LHCN-M2 (cell line): ENCODE measurements at regions not wholly inside any gene's neighbourhood (a gene's known extent, or its start where the extent isn't known, plus 50 kb on each side); places are given as distances from the start of the nearest gene placed in this dataset.
"Not testable (repeated sequence)": the region's sequence is repeated elsewhere in the genome, so short reads cannot be mapped to it uniquely, and the experiment has no call there.

Experiments used
- DNase-seq: peaks from one replicate; pipeline ENCODE4 v3.0.0-alpha.2; 2012; ENCODE audit warnings: low read depth

DNA sequence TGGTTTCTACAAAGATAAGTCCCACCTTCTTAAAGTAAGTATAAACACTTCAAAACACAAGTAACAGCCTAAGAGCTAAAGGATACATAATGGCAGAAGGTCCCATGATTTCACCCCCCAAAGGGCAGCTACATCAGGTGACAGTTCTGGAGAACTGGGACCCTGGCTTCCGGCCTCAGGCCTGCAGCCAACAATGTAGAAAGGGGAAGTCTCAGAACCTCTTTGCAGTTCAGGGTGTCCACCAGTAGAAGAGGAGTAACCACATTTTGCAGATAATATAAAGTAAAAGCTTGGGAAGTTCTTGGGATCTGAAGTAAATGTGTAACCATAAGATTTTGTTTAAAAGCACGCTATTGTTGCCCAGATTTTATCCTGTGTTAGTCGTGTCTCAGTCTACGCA lies 267.4 kb upstream of the VLDLR start:
- DNase-seq = no peak

DNA sequence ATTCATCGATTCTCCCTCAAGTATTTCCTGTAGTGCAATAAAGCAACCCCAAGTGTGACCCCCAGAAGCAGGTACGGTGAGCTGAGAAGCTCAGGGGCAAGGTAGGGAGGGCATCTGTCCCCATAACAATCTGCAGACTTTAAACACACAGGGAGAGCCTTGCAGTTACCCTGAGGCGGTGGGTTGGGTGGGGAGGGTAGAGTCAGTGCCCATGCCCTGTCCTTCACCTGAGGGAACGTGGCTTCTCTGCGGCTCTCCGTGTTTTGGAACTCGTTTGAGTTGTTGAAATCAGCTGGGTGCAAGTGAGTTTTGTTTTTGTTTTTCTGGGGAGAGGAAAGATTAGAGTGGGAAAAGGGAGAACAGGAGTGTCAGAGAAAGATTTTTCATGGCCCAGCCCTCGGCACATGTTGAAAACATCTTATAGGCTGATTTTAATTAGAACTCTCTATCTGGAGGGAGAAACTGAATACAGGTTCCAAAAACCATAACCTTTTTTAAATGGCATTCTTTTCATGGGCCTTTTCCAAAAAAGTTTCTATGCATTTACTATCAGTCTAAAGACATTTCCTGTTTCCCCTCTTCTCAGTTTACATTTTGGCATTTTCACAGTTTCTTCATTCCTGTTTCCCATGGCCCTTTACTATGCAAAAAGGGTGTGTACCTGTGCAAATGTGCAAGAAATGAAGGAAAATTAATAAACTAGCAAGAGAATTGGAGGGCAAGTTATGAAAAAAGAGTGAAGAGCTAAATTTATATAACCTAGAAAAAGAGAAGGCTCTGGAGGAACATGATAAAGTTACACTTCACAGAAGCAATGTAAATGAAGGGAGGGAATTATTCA lies 266.5 kb upstream of the VLDLR start:
- no peak for DNase-seq

DNA sequence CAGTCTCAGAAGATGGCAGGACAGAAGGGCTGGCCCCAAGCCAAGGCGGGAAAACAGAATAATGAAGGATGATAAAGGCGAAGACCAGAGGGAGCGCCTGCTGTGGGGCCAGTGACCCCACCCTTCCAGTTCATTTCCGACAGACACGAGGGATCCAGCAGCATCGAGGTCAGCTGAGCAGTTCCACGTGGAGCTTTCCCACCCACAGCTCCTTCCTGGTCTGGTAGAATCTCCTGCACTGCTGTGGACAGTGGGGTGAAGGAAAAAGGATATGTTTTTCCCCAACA lies 265.9 kb upstream of the VLDLR start:
- DNase-seq = no peak

DNA sequence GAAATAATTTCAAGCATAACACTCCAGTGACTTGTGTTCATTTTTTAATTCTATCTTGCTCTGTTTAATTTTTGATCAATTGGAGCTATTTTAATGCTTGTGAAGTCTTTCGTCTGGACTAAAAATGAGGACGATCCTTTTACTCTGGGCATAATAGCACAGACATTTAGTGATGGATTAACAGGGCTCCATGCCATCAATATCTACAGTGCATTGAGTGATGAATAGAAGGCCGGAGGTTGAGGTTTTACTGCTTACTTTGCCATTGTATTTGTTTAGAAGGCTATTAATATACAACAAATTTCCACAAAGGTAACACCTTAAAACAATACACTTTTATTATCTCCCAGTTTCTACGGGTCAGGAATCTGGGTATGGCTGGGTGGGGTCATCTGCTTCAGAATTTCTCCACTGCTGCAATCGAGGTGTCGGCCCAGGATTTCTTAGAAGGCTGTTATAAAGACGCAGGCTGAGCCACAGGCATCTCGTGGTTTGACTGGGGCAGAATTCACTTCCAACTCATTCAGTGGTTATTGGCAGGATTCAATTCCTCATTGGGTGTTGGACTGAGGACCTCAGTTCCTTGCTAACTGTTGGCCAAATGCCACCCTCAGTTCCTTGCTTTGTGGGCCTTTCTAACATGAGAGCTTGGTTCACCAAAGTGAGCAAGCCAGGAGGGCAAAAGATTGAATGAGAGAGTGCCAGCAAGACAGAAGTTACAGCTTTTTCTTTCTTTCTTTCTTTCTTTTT lies 265.4 kb upstream of the VLDLR start:
- no peak for DNase-seq

DNA sequence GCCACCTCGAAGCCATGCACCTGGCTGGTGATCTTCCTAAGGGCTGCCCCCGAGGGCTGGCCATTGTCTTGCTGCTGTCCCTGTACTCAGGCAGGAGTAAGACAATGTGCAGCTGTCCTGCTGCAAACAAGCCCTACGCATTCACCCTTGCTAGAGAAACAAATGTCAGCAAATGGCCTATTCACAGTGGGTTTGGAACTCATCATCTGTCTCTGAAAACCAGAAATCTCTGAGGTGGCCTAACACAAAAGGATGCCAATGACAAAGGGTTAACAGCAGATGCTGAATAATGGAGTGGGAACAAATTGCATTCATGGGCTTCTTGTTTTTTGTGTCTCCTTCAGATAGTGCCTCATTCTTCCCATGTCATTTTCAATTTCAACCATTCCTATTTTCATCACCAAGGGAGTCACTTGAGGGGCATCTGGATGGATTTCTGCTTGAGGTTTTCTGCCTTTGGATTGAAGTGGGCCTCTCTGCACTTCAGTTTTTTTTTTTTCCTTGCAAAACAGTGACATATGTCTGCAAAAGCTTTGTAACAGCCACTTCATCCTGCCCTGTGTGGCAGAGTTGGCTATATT lies 261.6 kb upstream of the VLDLR start:
- no peak for DNase-seq

DNA sequence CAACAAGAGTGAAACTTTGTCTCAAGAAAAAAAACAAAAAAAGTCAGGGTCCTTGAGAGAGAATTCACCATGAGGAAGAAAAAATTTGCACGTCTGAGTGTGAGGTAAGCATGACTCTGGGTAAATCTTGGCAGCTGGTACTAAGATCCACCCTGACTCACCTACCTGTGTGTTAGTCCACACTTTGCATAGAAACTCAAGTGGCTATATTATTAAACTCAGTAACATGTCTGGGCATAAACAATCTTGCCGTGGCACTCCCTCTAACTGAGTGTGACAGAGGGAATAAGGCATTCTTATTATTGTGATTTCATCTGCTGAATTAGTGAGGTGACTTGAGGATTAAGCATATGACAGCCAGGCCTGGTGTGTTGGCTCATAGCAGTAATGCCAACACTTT lies 259.4 kb upstream of the VLDLR start:
- DNase-seq = no peak

DNA sequence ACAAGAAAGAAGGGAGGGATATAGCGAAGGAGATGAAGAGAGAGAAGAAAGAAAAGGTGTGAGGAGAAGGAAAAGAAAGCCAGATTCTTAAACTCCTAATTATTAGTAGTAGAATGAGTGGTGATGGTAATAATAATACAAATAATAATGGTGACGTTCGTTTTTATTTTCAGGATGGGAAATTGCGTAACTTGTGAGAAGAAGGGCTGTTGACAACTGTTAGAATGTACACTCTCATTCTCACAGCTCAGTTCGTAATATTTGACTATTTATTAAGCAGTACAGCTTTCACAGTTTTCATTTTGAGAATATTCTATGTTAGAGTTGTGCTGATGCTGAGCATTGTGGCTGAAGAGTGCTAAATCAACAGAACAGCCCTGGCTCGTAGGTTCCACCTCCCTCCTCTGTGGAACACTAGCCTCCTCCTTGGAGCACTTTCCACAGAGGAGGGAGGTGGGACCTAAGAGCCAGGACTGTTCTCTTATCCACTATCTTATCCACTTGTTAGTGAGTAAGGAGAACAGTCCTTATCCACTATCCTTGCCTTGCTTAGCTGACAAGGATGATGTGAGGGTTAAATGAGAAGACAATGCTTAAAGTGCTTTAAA lies 258.3 kb upstream of the VLDLR start:
- no peak for DNase-seq

DNA sequence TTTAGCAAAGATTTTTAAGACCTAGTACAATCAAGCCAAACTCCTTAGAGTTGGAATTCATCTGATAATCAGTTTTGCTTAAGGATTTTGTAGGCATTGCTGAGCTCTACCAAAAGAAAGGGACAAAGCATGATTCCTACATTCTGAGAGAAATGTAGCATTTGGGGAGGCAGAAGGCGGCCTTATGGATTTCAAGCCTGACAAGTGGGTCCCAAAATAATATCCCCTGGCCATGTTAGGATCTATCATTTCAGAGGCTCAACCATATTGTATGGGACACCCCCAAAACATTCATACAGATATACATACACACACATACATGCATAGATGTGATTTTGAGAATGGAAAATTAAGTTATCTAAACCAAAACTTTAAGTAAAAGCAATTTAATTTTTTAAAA lies 257.8 kb upstream of the VLDLR start:
- DNase-seq = no peak

DNA sequence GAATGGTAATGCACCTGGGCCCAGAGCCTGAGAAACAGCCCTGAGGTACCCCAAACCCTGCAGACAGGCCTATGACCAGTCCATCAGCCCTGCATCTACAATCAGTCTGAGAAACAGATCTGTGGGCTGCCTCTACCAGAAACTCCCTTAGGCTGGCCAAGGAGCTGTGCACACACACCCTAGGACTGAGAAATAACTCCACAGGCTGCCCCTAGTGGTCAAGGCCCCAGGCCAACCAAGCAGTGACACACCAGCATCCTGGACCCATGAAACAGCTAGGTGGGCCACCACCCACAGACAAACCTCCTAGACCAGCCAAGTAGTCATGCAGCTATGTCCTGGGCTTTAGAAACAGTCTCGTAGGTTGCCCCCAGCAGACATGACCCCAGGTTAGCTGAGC lies 253.6 kb upstream of the VLDLR start:
- DNase-seq = no peak

DNA sequence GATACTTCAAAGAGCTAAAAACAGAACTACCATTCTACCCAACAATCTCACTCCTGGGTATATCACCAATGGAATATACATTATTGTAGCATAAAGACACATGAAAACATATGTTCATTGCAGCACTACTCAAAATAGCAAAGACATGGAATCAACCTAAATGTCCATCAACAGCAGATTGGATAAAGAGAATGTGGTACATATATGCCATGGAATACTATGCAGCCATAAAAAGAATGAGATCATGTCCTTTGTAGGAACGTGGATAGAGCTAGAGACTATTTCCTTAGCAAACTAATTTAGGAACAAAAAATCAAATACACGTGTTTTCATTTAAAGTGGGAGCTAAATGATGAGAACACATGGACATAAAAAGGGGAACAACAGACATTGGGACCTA lies 247.9 kb upstream of the VLDLR start:
- no peak for DNase-seq

DNA sequence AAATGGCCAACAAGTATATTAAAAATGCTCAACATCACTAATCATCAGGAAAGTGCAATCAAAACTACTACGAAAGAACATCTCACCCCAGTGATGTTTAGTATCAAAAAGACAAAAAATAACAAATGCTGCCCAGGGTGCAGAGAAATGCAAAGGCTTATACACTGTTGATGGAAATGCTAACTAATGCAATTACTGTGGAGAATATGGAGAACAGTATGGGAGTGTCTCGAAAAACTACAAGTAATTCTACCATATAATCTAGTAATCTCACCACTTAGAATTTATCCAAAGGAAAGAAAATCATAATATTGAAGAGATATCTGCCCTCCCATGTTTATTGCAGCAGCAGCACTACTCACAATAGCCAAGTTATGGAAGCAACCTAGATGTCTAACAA lies 246.5 kb upstream of the VLDLR start:
- DNase-seq = no peak

DNA sequence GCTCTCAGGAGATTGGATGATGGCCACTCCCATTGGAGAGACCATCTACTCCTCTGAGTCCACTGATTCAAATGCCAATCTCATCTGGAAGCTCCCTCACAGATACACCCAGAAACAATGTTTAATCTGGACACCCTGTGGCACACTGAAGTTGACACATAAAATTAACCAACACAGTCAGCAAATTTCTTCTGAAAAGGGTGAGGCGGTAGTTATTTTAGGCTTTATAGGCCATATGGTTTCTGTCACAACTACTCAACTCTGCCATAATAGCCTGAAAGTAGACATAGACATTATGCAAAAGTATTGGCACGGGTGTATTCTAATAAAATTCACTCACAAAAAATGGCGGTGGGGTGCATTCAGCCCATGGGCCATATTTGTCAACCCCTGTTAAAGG lies 244.5 kb upstream of the VLDLR start:
- DNase-seq = no peak

DNA sequence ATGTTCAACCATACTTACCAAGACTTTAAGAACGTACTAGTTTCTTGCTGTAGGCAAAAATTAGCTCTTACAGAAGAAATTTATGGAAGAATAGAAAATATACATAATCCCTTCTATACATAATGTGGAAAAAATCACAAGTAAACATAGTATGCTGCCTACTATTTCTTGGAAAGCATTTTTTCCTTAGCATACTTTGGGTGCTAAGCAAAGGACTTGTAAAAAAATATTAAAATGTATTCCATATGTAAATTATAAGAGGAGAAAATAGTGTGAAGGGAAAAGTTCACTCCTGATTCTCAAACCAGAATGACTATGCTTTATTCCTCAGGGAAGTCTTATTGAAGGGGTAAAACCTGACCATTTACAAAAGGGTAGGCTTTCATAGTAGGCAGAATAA lies 243.8 kb upstream of the VLDLR start:
- DNase-seq = no peak

DNA sequence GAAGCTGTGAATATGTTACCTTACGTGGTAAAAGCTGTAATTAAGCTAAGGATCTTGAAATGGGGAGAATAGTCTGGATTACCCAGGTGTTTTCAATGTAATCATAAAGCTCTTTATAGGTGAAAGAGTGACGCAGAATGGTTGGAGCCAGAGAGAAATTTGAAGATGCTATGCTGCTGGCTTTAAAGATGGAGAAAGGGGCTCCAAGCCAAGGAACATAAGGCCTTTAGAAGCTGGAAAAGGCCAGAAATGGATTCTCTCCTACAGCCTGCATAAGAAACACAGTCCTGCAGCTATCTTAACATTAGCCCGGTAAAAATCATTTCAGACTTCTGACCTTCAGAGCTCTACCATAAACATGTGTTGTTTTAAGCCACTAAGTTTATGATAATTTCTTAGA lies 243.3 kb upstream of the VLDLR start:
- no peak for DNase-seq

DNA sequence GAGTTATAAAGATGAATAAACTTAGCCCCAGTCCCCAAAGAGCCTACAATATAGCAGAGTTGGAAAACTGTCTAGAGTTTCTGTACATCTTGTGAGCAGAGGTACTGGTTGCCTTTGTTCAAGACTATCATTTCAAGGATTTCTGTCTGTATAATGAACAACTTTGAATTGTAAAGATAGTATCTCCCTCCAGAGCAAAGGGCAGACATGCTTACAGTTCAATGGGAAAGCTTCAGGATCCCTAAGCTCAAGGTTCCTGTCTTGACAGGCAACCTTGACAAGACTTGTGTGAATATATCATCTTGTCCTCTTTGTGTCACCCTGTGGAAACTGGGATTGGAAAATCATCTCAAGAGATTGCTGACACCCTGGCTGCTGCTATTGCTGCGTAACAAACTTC lies 242.8 kb upstream of the VLDLR start:
- no peak for DNase-seq

DNA sequence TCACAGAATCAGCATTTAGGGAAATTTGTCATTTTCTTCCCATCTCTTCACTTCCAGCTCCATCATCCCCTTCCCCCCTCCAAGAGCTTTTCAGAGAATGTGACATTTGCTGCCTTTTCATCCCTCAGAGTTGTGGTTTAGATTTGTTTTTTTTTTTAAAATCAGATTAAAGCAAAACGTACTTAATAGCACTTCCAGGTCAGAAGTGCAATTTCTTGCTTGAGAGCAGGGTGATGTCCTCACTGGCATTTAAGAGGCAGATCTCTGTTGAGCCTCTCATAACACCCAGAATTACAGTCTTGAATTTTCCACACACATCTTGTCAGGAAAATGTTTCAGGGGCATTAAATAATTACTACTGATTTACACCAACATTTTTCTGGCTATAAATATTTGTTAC lies 236.8 kb upstream of the VLDLR start:
- DNase-seq = no peak

DNA sequence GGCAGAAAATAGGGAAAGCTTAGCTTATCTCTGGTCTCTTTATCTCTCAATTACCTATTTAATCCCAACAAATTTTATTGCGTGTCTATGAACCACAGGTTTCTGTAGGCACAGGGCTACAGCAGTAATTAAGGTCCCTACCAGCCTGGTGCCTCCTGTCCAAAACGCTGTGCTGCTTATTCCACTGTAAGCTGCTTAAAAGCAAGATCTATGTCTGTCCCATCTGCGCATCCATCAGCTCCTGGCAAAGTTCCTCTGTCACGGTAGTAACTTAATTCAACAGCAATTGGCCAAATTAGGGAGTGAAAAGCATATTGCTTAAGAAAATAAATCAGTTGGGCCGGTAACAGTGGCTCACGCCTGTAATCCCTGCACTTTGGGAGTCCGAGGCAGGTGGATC lies 235.8 kb upstream of the VLDLR start:
- DNase-seq = no peak

DNA sequence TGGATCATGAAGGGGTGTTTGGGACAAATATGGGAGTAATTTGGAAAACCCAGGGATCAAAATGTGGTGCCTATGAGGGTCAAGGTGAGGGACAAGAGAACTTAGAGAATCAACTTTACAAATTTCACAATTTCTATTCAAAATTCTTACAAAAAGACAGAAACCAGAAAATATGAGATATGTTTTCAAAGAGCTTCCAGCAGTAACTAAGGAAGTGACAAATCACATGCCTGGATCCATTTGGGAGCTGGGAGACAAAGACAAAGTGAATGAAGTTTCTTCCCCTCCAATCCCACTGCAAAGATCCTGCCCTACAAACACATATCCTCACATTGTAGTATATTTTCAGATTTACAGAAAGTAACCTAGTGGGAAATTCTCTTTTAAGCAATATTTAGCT lies 235.0 kb upstream of the VLDLR start:
- DNase-seq = no peak

DNA sequence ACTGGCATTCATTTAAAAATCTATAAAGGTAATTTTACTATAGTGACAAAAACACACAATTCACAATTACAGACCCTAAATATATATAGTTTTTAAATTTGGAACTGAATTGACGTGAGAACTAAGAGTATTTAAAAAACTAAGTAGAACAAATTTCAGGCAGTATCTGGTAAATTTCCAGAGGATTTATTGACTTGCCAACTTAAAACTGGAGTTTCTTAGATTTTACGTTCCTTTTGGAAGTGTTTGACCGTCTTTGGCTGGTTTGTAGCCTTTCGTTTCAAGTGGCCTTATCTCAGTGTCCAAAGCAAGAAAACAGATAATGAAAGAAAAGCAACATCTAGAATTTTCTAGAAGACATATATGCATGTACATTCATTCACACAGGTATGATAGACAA lies 234.4 kb upstream of the VLDLR start:
- DNase-seq = no peak

DNA sequence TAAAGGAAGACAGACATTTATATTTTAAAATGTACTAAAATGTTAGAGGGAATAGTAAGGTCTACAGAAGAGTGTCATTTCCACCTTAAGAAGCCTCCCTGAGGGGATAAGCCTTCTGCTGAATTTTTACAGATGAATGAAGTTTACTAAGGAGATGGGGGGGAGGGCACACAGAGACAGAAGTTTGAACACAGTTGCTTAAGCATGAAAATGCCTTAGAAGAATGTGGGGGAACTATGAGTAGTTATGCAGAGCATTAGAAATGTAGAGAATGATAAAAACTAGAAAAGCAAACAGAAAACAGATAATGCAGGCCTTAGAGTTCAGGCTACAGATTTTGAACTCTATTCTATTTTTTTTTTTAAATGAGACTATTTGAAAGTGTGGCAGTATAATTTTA lies 232.2 kb upstream of the VLDLR start:
- DNase-seq = no peak

DNA sequence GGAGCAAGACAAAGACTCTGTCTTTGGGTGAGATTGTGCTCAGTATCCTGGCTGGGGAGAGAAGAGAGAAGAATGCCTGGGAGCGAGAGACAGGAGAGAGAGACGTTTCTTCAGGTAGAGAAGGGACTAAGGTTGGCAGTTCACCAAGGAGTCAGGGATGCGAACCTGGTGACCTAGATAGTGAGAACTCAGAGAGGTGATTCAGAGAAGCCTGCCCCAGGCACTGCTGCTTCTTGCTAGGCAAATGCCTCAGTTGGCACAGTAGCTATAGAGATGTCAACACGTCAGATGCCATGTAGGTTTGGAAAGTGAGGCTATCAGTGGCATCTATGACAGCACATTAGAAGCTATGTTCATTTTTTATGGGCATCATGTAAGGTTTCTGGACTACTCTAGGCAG lies 231.6 kb upstream of the VLDLR start:
- no peak for DNase-seq

DNA sequence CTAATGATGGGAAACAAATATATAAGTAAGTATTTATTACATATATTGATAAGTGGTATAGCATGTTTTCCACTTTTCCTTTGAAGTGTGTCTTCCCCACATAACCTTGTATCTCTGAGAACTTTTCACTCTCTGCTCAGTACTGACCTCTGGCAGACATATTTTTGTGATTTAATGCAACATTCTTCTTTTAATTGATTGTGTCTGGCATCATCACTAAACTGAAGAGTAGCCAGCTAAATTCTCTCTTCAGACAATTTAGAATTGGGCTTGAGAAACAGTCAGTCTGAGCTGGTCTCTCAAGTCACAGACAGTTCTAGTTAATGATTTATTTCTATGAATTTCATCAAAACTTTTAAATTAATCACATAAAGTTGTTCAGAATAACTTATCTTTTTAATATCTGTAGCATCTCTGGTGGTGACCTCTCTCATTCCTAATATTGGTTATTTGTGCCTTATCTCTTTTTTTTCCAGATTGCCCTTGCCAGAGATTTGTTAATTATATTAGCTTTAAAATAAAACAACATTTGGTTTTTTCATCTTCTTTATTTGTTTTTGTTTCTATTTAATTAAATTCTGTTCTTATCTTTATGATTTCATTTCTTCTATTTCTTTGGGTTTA lies 230.0 kb upstream of the VLDLR start:
- not testable (repeated sequence) for DNase-seq
